GOT3 (cell line): ENCODE measurements at regions not wholly inside any gene's neighbourhood (a gene's known extent, or its start where the extent isn't known, plus 50 kb on each side); places are given as distances from the start of the nearest gene placed in this dataset.
"Not testable (repeated sequence)": the region's sequence is repeated elsewhere in the genome, so short reads cannot be mapped to it uniquely, and the experiment has no call there.

ENCODE experiments used
- DNase-seq: peaks from one replicate; lab custom pipeline; 2025; ENCODE audit warnings: mixed read lengths; lab: John Stamatoyannopoulos, UW

DNA sequence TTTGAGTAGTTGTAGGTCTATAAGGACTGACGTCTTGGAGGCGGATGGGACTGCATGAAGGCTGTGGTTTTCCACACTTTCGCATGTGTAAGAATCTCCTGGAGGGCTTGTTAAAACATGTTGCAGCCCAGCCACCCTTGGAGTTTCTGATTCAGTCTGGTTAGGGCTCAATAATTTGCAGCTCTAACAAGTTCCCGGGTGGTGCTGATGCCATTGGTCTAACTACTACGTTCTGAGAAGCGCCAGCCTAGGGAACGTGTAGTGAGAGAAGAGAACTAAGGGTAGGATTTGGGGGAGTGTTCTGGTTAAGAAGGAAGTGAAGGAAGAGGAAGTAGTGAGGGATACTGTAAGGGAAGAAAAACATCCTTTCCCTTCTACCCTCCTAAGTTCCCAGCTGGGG lies 138.9 kb downstream of the LARP7 start:
- DNase-seq, result no peak

DNA sequence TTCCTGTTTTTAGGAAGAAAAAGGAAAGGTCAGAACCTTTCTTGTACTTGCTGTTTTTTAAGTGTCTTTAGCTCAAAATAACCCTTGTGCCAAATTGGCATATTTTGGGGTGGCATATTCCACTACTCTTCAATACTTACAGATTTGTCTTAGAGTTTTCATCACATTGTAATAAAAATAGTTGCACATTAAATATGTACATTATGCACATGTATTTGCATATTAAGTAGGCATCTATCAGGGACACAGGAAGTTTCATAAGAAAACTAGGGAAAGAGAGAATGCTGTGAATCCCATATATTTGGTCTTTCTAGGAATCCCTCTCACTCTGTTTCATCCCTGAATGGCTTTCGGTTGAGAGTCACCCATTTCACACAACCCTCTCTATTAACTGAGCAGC lies 139.6 kb downstream of the LARP7 start:
- DNase-seq, result no peak

GRCh38 chr4:112778520-112778919 lies 141.6 kb downstream of the LARP7 start:
- no peak for DNase-seq

DNA sequence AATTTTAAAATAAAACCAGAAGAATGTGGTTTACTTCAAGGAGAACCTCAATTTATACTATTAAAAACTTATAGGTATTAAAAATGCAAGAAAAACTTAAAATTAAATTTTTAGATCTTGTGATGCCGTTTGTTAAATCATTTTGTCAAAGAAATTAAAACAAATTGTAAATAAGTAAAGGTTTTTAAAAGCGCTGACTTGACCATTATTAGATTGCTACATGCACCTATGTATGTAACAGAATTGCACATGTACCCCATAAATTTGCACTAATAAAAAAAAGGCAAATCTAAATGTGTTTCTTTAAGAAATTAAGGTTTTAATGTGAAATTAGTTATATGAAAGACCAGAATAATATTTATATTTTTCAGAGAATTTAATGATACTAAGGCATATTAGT lies 156.1 kb downstream of the LARP7 start:
- no peak for DNase-seq

DNA sequence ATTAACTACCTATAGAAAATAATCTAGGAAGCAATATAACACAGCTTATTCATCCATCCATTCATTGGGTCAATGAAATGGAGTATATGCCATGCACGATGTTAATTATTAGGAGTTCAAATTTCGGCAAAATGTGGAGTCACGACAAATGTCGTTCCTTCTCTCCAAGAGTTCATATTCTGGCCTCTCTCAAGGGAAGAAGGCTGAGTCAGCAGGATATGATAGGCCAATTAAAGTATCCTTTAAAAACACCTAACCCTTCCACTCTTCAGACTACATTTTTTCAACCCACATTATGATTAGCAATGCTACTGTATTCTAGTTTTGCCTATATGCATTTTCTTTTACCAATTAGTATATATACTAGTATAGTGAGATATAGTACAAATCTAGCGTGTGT lies 163.1 kb downstream of the LARP7 start:
- no peak for DNase-seq

GRCh38 chr4:112801341-112801740 lies 164.4 kb downstream of the LARP7 start:
- DNase-seq, result no peak

DNA sequence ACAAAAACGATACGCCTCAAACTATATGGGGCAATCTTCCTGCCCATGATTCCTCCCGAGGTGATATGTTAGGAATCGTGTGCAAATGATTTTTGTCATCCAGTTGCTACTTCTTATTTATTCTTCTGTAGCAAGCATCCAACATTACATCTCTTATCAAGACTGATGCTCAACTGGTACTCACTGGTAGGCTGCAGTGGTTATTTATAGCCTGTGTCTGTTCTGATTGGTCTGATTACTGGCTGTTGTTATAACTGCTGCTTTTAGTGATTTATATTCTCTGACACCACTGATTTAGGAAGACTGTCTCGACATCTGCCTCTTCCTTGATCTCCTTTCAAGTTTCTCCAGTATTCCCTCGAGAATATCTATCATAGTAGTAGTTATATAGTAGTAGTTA lies 165.8 kb downstream of the LARP7 start:
- DNase-seq, result no peak

GRCh38 chr4:112807083-112807482 lies 170.1 kb downstream of the LARP7 start:
- DNase-seq, result no peak

DNA sequence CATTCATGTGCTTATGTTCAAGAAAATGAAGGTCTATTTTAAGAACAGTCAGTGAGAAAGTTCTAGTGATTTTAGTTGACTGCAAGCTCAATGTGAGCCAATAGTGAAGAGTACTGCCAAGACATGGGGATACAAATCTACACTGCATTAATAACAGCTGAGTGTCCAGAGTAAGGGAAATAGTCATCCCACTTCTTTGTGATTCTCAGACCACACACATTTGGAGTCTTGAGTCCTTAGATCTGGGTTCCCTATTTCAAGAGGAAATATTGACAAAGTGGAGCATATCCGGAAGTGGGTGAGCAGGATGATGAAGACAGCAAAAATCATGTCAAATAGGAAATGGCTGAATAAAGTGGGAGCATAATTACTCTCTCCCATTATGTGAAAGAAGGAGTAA lies 171.1 kb downstream of the LARP7 start:
- DNase-seq, result no peak

- no peak for DNase-seq
Measured at GRCh38 chr4:112813790-112814189, 176.8 kb downstream of the LARP7 start.

- peak; percentile 7 for DNase-seq
Measured at GRCh38 chr4:112817933-112818593, 181.1 kb downstream of the LARP7 start.

- no peak for DNase-seq
Measured at GRCh38 chr4:112818594-112818965, 181.6 kb downstream of the LARP7 start.

- no peak for DNase-seq
Measured at GRCh38 chr4:112819729-112820128, 182.8 kb downstream of the LARP7 start.

DNA sequence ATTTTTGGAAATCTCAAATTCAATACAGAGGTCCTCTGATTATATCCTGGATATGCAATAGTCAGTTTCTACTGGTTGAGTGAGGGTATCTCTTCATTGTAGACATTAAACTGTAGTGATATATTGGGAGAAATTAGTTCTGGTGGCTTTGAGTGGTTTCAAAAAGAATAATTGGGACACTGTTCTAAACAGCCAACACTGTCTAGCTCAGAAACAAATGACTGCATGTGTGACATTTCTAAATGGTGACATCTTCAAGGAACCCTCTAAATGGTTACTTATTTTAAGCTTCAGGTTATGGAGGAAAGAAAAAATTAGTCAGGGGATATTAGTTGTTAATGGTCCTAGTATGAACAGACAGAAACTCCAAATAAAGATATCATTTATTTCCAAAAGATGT lies 186.2 kb downstream of the LARP7 start:
- no peak for DNase-seq

DNA sequence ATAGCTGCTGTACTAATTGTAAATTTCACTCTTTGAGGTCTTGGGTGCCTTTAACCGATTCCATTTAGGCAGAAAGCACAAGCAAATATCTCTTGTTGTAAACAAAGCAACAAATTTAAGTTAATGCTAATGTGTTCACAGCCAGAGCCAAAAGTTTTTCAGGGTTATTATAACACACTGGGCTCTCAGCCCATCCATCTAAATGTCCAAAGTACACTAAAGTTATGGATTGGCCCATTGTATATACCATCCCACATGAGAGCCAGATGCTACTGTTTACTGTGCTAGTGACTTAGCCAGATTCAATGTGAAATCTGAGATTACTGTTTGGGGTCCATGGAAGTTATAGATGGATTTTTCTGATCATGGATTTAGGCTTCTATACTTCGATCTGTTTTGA lies 186.7 kb downstream of the LARP7 start:
- DNase-seq, result no peak

GRCh38 chr4:112830753-112831386 lies 193.9 kb downstream of the LARP7 start:
- no peak for DNase-seq

GRCh38 chr4:112832493-112832892 lies 195.6 kb downstream of the LARP7 start:
- no peak for DNase-seq

DNA sequence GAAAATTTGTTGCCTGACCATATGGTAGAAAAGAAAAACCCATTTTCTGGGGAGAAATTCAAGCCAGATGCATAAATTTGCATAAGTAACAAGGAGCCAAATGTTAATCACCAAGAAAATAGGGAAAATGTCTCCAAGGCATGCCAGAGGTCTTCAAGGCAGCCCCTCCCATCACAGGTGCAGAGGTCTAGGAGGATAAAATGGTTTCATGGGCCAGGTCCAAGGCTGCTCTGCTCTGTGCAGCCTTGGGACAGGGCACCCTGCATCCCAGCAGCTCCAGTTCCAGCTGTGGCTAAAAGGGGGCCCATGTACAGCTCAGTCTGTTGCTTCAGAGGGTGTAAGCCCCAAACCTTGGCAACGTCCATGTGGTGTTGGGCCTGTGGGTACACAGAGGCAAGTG lies 200.0 kb downstream of the LARP7 start:
- DNase-seq, result no peak

GRCh38 chr4:112838015-112838414 lies 201.1 kb downstream of the LARP7 start:
- DNase-seq, result not testable (repeated sequence)

DNA sequence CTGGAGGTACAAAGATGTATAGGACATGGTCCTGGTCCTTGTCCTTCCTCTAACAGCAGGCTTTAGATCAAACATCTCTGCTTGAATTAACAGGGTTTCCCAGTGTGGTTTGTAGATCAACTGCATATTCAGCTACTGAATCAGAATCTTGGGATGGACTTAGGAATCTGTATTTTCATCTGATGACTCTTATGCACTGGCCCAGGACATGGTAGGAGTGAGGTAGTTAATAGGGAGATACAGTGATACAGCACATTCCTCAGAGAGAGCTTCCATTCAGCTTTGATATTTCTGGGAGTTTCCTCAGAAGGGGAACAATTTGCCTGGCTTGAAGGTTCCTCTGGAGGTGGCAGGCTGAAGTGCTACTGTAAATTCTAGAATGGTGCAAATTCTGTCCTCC lies 203.1 kb downstream of the LARP7 start:
- no peak for DNase-seq

- no peak for DNase-seq
Measured at GRCh38 chr4:112840619-112841018, 203.7 kb downstream of the LARP7 start.

DNA sequence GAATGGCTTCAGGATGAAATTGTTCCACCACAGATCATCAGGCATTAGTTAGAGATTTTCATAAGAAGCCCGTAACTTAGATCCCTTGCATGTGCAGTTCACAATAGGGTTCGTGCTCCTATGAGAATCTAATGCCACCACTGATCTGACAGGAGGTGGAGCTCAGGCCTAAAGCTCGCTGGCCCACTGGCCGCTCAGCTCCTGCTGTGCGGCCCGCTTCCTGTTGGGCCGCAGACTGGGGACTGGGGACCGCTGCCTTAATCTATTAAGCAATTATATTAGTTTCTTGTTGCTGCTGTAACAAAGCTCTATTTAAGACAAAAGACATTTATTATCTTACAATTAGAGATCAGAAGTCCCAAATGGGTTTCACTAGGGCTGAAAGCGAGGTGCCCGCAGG lies 205.6 kb downstream of the LARP7 start:
- no peak for DNase-seq

DNA sequence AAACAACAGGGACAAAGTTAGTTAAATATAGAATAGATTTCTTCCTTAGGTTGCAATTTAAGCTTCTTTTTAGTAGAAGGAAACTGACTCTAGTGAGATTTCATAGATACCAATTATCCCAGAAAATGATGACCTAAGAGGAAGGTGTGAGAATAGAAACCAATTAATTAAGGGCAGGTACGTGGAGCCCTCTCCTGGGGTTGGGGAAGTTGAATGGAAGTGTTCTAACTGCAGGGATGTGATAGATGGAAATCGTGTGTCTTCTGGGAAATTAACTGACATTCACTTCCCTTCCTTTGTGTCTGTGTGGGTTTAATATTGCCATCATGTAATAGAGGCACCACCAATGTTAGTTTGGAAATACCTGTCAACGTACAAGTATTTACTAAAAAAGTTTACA lies 204.1 kb upstream of the ANK2 start:
- DNase-seq, result no peak

DNA sequence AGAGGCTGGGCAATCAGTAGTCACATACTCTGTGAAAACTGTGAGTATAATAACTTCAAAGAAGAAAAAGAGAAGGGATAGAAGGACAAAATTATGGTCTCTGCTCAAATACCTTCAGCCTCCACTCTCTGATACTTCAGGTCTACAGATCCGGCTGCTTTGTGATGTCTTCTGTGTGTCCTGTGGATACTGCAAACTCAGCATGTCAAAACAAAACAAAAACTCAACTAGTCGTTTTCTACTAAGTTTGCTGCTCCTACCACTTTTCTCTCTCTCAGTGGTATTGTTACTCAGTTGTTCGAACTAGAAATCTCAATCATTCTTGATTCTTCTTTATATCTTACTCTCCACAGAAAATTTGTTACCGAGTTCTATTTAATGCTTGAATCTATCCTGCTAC lies 202.4 kb upstream of the ANK2 start:
- DNase-seq, result no peak
